ENCODE measurements at regions not wholly inside any gene's neighbourhood (a gene's known extent, or its start where the extent isn't known, plus 50 kb on each side); places are given as distances from the start of the nearest gene placed in this dataset.

DNA sequence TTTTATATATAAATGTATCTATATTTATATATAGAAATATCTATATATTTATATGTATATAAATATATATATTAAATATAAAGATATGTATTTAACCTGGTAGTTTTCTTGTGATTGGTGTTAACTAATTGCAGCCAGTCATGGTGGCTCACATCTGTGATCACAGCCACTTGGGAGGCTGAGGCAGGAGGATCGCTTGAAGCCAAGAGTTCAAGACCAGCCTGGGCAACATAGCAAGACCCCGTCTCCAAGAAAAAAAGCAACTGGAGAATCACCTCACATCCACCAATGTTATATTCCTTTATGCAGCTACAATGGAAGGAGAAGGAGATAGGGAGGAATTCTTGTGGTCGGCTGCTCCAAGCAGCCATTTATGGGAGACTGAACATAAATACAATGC, 224.9 kb downstream of the BAMBI start:
- TF ChIP-seq, protein P1, sequence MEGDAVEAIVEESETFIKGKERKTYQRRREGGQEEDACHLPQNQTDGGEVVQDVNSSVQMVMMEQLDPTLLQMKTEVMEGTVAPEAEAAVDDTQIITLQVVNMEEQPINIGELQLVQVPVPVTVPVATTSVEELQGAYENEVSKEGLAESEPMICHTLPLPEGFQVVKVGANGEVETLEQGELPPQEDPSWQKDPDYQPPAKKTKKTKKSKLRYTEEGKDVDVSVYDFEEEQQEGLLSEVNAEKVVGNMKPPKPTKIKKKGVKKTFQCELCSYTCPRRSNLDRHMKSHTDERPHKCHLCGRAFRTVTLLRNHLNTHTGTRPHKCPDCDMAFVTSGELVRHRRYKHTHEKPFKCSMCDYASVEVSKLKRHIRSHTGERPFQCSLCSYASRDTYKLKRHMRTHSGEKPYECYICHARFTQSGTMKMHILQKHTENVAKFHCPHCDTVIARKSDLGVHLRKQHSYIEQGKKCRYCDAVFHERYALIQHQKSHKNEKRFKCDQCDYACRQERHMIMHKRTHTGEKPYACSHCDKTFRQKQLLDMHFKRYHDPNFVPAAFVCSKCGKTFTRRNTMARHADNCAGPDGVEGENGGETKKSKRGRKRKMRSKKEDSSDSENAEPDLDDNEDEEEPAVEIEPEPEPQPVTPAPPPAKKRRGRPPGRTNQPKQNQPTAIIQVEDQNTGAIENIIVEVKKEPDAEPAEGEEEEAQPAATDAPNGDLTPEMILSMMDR (IDR thresholded peaks at IDR 0.05; ENCODE audit: low read depth, low read length, poor library complexity, severe bottlenecking) = no peak
- TF ChIP-seq EZH2phosphoT487 (IDR thresholded peaks at IDR 0.05; ENCODE audit: borderline replicate concordance, low read length) = no peak

Measured in DOHH2 (cell line).